Muscle of back (tissue), 3 donors: ENCODE measurements at regions not wholly inside any gene's neighbourhood (a gene's known extent, or its start where the extent isn't known, plus 50 kb on each side); places are given as distances from the start of the nearest gene placed in this dataset.
A peak's percentile ranks its signal among the peaks of the same experiment; 100 is the strongest.

Source experiments
- DNase-seq, 3 donors: peaks; one replicate each; pipeline versions ENCODE4 v3.0.0 to v3.0.0-alpha.2; 2013

DNA sequence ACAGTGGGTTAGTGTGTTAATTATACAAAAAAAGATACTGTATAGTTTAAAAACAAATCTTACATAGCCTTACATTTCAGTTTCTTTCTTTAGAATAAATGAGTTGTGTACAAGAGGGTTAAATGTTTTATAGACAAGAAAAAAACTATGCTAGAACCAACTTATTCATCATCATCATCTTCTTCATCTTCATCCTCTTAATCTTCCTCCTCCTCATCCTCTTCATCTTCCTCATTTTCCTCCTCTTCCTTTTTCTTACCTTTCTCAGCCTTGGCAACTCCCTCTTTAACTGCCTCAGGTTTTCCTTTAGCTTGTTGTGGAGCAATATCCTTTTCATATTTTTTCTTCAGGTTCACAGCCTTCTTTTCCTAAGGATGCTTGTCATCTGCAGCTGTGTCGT is 53.7 kb downstream of the RPS12 start:
- DNase-seq, result no peak

DNA sequence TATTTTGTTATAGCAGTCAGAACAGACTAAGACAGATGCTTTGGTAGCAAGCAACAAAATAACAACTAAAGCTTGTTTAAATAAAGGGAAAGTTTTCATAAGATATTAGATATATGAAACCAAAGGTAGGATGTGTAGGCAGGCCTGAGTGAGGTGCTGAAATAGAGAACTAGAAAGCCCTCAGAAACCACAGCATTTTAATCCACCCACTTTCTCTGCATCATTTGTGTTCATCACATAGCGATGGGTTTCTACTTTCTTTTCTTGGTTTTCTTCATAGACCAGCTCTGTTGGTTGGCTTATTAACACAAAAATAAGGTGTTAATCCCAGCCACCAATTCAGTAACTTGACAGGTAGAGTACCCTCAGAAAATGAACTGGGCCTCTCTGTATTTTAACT is 58.6 kb downstream of the RPS12 start:
- no peak for DNase-seq

DNA sequence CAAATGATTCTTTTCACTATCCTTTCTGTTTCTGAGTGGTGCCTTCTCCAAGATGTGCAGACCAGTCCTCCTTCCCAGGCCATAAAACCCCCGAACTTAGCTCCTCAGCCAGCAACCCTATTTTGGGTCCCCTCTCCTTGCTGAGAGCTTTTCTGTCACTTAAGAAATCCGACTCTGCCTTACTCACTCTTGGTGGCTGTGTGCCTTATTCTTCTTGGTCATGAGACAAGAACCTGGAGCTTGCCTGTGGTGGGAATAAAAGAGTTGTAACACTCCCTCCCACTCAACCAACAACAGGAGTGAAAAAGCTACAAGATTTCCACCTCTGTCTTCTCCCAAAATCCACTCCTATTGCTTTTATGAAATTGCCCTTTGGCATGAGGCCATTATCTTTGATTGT is 62.6 kb downstream of the RPS12 start:
- DNase-seq, result no peak

DNA sequence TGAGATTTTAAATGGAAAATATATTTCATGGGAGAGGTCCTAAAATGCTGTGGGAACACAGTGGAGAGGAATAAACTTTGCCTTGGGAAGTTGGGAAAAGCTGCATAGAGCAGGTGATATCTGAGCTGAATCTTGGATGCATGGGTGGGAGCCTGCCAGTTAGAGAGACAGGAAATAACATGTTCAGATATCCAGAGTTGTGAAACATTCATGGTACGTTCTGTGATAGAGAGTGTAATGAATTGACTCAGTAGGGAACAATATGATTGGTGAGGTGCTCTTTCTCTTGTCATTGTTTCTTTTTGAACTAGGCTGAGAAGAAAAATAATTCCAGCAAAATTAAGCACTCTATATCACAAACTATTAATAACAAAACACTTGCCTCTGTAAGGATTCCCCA is 72.8 kb downstream of the RPS12 start:
- DNase-seq, result no peak

DNA sequence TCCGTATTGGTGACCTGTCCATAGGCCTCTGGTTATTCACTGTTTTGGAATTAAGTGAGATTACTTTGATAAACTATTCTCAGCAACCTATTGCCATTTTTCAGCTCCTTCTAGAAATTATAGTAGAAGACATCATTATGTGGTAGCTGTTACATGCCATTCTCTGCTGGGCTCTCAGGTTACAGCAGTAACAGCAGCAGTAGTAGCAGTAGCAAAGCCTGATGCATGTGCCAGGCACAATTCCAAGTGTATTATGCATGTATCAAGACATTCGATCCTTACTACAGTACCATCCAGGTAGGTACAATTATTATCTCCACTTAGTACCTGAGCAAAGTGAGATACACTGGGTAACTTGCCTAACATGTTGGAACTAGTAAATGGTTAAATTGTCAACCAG is 74.3 kb downstream of the RPS12 start:
- no peak for DNase-seq

DNA sequence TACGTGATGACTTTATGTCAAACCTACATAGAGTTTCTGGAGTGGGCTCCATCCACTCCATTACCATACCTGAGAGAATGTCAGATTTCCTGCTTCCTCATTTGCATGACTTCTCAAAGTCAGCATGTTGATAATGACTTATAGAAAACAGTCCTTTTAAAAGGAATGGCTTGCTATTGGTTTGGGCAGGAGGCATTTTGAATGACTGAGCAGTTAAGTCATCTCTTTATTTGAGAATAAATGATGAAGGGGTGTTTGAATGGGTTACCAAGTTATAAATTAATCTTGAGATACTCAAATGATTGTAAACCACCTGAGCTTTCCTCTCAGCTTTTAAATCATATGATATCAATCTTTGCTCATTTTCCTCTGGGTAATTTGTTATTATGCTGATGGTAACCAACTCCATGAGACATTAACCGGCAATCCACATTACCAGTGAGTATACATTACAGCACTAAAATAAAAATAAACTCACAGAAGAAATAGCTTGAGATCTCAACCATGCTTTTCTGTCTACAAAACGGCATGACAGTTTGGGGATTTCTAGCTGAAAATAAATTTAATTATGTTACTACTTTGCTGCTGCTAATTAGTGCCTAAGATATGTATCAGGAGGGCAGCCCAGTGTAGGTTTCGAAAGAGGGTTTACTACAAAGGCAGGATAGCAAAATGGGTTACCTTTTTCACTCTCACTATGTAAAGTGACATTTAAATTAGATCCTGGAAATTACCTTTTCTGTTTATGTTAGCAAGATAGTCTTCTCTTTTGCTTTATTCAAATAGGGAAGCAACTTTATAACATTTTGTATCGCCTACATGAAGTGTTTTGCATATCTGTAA is 78.8 kb downstream of the RPS12 start:
- no peak for DNase-seq

DNA sequence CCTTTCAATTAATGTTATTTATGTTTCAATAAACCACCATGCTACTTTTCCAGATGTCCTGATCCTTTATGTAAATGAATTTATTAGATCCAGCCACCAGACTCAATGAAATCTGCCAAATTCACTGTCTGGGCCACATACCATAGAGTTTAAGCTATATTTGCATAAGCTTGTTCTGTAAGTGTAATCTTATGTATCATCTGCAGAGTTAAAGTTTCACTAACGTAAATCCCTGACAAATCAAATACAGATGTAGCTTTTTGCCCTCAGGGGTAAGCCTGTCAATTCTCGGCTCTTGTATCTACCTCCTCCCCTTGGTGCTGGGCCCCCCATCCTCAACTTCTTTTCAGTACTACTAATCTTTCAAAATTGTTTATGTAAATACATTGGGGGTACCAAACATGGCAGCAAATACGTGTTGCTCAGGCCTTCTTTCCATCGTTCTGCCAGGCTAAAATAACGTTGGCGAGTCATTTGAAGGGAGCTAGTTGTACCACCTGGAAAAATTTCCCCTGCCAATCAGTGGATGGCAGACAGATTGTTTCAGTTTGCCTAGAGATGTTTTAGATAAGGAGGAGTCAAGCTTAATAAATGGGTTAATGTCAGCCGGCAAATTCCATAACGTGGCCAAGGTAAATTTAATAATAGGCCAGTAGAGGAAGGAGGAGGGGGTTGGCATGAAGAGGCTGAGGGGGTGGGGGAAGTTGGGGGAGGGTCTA is 79.6 kb downstream of the RPS12 start:
- DNase-seq, result peak in 1 of 3 donors; percentile 12

DNA sequence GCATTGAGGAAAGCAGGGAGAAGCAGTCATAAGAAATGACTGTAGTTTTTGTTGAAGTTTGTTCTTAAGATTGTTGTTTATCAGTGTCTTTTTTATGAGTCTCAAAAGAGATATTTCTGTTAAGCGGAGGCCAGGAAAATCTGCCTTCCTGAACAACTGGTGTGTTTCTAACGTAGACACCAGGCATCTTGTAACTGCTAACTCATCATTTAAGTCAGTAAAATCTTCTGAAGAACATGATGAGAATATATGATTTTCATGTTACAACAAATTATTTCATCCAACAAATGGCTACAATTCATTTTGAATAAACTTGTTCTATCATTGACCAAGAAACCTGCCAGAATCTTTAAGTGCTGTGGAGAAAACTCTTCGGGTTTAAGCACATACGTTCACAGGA is 84.0 kb downstream of the RPS12 start:
- DNase-seq, result peak in 1 of 3 donors; percentile 10

DNA sequence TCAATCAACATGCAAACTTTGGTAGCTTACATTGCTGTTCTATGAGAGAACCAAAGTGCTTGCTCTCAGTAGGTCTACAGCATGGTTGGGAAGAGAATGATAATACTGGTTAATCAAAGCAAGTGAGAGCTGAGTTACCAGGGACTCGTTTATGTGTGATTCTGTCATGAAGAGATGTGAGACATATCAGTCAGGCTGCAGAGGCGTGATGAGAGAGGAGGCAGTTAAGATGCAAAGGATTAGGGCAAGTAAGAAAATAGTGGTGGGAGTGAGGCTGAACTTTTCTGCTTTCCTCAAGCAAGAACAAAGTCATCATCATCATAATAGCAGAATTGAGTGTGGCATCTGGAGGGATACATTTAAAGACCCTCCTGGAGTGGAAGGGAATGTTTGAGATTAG is 86.5 kb downstream of the RPS12 start:
- DNase-seq, result no peak

DNA sequence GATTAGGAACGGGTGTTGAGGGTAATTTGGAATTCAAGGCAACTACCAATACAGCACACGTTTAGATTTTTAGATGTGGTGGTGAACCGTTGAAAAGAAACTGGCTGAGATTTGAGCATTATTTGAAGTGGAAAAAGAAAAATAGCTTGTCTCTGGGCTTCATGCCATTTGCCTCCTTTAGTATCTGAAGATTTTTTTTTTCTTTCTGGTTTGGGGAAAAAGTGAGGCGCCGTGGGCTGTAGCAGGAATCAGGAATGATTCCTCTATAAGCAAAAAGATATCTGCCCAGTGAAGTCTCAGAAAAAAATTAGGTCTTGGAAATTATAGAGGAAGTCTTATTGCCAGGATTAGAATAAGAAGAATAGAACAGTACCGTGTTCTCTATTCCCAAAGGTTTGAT is 88.5 kb downstream of the RPS12 start:
- DNase-seq, result peak in 2 of 3 donors; percentile 38 to 51

DNA sequence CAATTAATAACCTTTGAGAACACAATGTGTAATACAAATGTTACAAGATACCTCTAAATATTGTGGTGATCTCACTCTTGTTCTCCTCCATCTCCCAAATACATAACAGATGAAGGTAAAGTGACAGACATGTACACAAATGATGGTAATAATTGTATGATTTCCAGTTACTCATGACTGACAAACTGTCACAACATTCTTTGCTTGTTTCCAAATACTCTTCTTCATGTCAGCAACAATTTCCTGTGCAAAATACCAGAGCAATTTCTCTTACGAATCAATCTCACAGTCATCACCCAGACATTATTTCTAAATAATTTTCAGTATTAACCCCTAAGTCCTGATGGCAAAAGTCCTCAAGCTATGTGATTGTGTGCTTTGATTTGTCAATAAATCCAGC is 92.9 kb downstream of the RPS12 start:
- no peak for DNase-seq

DNA sequence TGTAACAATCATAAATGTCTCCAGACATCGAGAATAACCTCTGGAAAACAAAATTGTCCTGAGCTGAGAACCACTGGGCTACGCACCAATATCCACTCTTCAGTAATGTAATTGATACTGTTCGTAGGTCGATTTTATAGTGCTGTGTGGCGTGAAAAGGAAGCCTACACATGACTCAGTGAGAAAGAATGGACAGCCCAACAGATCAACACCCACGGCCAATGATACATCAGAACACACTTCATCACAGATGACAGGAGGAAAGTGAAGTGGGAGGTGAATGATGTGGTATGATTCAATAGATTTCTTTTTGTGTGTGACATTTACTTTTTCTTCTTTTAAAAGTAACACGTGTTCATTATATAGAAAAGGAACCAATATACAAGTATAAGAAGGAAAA is 93.5 kb downstream of the RPS12 start:
- peak in 1 of 3 donors; percentile 51 for DNase-seq

DNA sequence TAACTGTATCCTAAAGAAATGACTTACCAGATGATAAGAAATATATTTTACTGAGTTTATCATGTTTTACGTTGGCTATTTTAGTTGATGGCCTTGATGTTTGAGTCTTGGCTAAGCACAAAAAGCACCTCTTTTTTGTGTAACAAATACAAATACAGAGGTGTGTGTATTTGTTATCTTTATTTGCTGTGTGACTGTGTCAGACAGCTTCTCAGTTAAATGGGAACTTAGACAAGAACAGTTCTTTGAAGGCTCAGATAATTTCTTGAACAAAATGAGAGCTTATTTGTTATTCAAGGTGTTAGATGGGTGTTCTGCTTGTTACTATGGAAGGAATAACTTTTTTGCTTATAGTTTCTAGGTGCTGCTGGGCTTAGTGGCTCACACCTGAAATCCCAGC is 95.4 kb downstream of the RPS12 start:
- DNase-seq, result no peak

DNA sequence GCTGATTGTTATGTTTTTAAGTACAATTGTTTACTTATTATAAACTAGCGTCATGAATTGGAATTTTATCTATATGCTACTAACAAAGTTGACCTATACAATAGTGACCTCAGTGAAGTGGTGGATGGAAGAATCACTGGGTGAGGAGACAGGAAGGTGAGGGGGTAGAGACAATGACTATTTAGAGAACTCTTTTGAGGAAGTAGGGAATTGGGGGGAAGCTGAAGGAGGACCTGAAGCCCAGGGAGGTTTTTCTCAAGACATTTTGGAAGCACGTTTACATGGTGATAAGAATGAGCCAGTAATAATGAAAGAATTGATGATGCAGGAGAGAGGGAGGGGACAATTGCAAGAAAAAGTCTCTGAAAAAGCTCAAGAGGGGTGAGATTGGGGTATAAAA is 96.4 kb downstream of the RPS12 start:
- no peak for DNase-seq

DNA sequence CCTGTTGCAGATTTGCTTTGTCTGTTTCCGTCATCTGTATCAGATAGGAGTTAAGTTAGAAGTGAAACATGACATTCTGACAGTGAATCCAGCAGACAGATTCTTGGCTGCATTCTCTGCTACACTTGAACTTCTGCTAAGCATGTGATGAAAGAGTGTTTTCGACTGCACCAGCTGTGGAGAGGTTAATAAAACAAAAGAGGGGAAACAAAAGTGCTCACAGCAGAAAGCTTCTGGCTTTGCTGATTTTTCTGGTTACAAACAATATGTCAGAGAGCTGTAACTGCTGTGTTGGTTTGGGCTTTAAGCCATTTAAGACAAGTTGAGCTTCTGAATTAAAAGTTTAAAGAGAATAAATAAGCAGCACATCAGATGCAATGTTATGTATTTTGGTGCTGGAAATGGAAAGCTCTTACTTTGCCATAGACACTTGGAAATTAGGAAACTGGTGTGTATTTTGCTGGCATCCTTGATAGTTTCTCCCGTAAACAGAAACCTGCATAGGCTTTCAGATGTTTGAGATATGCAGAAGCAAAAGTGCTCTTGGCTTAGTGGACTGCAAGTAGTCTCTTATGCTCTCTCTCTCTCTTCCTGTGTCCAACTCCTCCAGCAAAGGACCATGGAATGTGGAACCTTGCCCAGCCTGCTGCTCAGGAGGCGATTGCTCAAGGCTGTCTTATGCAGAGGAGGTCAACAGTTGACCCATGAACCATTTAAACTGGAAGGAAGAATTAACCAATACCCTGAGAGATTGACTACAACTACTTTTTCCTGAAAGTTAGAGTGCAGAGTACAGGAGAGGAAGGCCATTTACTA is 104.9 kb downstream of the RPS12 start:
- DNase-seq, result peak; percentile 67 to 86 (median 73)

DNA sequence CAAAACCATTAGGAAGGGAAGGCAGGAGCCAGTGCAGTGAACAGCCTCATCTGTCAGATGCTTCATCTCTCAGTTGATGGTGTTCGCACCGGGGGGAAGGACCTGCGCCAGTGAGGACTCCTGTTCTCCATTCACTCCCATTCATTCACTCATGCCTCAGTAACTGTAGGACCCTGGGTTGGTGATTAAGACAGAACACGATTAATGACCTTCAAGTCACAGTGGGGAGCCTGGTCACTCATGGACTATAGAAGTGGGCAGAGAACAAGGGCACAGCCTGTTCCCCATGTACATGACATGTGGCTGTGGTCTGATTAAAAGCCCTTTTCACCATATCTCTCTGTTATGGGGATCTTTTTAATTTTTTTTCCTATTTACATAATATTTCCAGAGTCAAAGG is 113.3 kb downstream of the RPS12 start:
- no peak for DNase-seq

DNA sequence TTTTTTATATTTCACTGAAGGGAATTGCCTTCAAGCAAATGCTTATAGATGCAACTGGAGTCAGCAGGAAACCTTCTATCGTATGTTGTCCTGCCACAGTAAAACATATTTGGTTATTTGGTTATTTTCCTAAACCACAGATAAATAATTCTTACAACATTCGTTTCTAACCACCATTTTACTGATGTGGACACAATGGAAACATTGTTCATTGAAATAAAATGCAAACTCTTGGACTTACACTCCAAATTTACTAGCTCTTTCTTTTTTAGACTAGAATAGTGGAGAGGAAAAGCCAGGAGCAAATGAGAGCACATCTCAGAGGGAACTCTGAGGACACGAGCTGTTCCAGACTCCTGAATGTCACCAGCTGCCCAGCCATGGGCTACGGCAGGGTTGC is 114.8 kb downstream of the RPS12 start:
- DNase-seq, result no peak

DNA sequence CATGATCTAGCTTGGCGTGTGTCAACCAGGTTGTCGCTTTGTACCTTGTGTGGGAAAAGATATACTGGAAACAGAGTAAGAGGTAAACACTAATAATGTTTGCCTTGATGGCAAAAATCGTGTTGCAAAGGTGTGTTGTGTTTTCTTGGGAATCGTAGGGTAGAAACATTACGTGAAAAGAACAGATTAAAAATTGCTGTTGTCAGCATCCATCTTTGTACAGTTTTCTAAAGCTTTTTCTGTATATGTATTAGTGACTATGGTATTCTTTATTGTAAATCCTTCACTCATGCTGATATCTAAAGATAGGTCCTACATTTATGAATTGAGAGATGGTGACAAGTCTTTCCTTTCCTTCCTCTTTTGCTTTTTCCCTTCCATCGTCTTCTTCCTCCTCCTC is 116.9 kb downstream of the RPS12 start:
- no peak for DNase-seq

DNA sequence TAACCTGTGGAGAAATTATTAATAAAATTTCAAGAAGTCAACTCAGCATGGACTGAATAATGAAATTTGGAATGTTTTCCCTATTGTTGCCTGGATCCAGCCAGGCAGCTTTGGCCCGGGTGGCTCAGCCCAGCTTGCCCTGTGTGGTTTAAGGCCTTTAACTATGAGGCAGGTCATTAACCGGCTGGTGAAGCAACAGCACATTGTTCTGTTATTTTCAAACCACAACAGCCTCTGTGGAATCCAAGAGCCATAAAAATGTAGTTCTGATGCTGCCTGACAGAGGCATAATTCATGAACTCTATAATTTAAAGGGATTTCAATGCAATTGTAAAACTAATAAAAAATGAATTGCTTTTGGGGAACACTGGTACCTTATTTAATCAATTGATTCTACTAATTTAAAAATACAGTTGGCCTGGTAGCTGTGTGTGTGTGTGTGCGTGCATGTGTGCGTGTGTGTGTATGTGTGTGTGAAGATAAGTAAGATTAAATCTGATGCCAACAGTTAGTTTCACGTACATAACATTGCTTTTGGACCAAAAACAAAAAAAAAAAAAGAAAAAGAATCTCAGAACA is 117.7 kb downstream of the RPS12 start:
- DNase-seq, result peak in 2 of 3 donors; percentile 33 to 43

DNA sequence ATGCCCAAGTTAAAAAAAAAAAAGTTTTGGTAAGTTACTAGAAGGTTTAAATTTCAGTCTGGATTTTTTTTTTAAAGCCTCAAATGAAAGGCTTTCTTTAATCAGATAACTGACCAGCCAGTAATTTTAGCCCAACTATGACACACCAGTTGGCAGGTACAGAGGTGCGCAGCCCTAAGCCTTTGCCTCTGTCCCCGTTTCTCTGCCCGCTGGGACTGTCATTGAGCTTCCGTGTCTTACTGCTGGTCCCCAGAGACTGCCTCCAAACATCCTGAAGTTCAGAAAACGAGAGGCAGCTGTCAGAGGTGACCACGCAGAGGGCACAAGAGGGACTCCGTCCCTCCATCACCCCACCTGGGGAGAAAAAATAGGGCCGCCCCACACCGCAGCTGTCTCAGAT is 118.2 kb downstream of the RPS12 start:
- DNase-seq, result no peak

DNA sequence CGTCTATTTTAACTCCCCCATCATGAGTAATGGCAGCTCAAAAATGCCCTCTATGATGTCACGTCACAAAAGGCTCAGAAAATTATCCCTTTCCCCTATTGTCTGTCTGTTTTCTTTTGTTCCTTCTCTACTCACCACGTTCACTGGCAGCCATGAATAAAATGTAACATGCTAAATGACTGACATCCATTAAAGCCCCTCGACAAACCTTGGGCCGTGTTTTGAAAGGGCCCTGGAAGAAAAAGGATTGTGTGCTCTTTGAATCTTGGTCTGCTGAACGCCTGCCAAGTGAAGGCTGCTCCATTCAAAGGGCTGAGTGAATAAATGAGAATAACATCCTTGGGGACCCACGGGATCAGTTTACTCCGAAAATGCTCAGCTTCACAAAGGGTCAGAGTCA is 118.7 kb downstream of the RPS12 start:
- DNase-seq, result peak in 1 of 3 donors; percentile 77

DNA sequence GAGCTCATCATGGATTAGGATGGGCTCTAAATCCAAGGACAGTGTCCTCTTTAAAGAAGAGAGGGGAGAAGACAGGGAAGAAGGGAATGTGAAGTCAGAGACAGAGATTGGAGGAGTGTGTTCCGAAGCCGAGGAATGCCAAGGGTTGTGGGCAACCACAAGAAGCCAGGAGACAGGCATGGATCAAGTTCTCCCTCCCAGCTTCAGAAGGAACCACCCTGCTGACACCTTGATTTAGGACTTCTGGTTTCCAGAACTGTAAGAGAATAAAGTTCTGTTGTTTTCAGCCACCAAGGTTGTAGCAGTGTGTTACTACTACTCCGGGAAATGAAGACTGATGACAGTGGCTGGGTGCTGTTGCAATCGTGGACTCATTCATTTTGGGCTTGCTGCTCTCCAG is 120.1 kb downstream of the RPS12 start:
- DNase-seq, result no peak
